ENCODE measurements at regions not wholly inside any gene's neighbourhood (a gene's known extent, or its start where the extent isn't known, plus 50 kb on each side); places are given as distances from the start of the nearest gene placed in this dataset.

DNA sequence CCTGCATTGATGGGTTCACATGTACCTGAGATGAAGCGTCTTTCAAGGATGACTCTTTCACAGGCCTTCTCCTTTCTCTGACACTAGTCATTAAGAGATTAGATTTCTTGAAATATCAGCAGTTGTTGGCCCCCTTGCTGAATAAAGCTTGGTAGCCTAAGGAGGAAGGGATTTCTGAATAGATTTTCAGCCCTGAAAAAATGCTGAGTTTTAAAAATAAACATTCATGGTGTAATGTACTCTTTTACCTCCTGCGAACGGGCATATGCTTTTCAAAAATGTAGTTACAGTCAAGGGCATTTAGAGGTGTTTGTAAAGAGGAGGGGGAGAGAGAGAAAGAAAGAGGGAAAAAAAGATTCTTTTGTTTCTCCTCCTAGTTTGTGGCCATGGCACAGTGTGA is 222.7 kb downstream of the SOX4 start:
- no peak overlapping the region for H3K27ac Mint-ChIP-seq
- H3K4me1 Mint-ChIP-seq (ENCODE audit: unreplicated experiment) = peaks cover 17% of the 10 kb centered on the region
- no peaks in the 10 kb centered on the region for H3K27me3 Mint-ChIP-seq
- no peaks in the 10 kb centered on the region for H3K9me3 Mint-ChIP-seq
- peaks cover 53% of the 10 kb centered on the region for H3K36me3 Mint-ChIP-seq
- TF ChIP-seq, protein P1, sequence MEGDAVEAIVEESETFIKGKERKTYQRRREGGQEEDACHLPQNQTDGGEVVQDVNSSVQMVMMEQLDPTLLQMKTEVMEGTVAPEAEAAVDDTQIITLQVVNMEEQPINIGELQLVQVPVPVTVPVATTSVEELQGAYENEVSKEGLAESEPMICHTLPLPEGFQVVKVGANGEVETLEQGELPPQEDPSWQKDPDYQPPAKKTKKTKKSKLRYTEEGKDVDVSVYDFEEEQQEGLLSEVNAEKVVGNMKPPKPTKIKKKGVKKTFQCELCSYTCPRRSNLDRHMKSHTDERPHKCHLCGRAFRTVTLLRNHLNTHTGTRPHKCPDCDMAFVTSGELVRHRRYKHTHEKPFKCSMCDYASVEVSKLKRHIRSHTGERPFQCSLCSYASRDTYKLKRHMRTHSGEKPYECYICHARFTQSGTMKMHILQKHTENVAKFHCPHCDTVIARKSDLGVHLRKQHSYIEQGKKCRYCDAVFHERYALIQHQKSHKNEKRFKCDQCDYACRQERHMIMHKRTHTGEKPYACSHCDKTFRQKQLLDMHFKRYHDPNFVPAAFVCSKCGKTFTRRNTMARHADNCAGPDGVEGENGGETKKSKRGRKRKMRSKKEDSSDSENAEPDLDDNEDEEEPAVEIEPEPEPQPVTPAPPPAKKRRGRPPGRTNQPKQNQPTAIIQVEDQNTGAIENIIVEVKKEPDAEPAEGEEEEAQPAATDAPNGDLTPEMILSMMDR (conservative IDR thresholded peaks at IDR 0.05) = no peak
- H3K4me3 Mint-ChIP-seq = no peak overlapping the region
- DNase-seq (ENCODE audit: extremely low spot score, unreplicated experiment) = no peak

DNA sequence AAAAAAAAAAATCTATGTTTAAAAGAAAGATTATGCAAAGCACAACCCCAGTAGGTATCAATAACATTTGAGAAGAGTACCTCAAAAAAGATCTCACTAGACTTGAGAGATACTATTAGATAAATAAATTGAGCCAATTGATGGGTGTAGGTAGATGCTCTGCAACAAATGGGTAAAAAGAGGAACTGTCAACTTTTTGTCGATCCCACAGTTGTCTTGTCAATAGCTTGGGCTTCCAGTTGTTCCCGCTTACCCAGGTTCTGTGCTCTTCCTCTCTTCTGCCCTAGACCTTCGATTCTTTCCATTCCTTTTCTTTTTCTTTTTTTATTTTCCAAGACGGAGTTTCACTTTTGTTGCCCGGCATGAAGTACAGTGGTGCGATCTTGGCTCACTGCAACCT is 226.9 kb downstream of the SOX4 start:
- DNase-seq (ENCODE audit: extremely low spot score, unreplicated experiment) = no peak
- Mint-ChIP-seq H3K36me3 (peaks cover 36% of the 10 kb centered on the region), H3K27me3 (no peaks in the 10 kb centered on the region), H3K4me3 (no peak overlapping the region), H3K9me3 (no peaks in the 10 kb centered on the region), H3K27ac (no peak overlapping the region), H3K4me1 (ENCODE audit: unreplicated experiment) (peaks cover 37% of the 10 kb centered on the region)
- TF ChIP-seq, protein P1 (conservative IDR thresholded peaks at IDR 0.05) = no peak

DNA sequence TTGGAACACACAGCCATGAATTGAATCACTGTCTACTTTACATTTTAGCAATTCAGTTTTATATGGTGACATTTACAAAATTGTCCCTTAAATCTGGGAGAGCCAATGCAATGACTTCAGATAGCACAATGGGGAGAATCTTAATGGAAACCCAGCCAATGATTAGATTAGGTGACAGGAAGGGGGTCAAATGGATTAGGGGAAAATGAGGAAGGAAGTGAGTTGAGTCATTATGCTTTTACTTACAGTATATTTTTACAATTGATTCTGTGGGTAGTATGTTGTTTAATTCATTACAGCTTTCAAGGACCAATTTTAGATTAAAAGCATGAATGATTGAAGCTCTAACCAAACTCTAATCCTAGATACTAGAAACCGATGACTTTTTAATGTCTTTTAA is 229.8 kb downstream of the SOX4 start:
- no peak overlapping the region for H3K4me3 Mint-ChIP-seq
- peaks cover 22% of the 10 kb centered on the region for H3K36me3 Mint-ChIP-seq
- H3K9me3 Mint-ChIP-seq = no peaks in the 10 kb centered on the region
- peaks cover 52% of the 10 kb centered on the region for H3K4me1 Mint-ChIP-seq (ENCODE audit: unreplicated experiment)
- DNase-seq (ENCODE audit: extremely low spot score, unreplicated experiment) = no peak
- no peaks in the 10 kb centered on the region for H3K27me3 Mint-ChIP-seq
- TF ChIP-seq, protein P1 (conservative IDR thresholded peaks at IDR 0.05) = no peak
- no peak overlapping the region for H3K27ac Mint-ChIP-seq

DNA sequence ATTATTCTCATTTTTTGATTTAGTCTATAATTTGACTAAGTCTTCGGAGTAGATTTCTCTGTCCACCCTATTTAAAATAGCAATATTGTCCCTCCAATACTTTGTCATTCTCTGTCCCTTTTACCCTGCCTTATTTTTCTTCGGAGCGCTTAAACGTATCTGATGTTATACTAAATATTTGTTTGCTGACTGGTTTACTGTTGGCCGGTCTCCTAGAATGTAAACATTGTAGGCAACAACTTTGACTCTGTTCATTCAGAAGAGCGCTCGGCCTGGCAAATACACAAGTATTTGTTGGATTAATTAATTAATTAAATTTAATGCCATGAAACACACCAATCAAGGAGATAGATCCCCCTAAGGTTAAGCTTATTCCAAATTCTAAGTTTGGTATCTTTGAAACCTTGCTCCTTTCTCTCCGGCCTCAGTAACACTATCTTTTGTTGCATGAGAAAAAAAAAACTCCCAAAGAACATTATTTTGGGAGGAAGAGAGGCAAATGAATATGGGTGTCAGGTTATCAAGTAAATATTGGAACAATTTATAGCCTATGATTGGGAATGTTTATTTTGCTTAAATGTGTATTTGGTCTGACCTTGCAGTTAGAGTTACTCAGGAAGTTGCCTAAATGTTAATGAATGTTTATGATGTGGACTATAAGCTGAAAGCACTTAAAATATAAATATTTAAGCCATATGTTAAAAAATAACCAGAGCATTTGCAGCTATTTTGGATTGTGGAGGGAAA is 231.1 kb downstream of the SOX4 start:
- Mint-ChIP-seq H3K27ac (peak overlapping the region; percentile 11), H3K36me3 (peaks cover 15% of the 10 kb centered on the region), H3K4me3 (no peak overlapping the region), H3K27me3 (no peaks in the 10 kb centered on the region), H3K4me1 (ENCODE audit: unreplicated experiment) (peaks cover 61% of the 10 kb centered on the region), H3K9me3 (no peaks in the 10 kb centered on the region)
- no peak for DNase-seq (ENCODE audit: extremely low spot score, unreplicated experiment)
- TF ChIP-seq, protein P1 (conservative IDR thresholded peaks at IDR 0.05) = no peak

DNA sequence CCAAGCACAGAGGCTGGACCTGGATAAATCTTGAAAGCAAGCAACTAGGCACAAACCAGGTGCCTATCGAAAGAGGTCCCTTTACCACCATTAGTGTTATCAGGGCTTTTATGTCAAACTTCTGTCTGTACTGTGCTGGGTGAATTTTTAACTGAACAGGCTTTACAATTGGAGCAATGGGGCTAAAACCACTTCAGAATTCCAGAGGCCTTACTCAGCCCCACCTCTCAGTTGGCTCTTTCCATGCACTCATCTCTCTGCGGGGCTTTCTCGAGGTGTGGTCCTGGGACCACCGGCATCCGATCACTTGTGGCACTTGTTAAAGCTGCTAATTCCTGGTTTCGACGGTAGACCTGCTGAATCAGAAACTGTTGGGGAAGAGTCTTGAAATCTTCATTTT is 232.5 kb downstream of the SOX4 start:
- Mint-ChIP-seq H3K27ac (peak overlapping the region; percentile 24), H3K4me1 (ENCODE audit: unreplicated experiment) (peaks cover 63% of the 10 kb centered on the region), H3K36me3 (peaks cover 8% of the 10 kb centered on the region), H3K4me3 (peak overlapping the region; percentile 42), H3K9me3 (no peaks in the 10 kb centered on the region), H3K27me3 (no peaks in the 10 kb centered on the region)
- DNase-seq (ENCODE audit: extremely low spot score, unreplicated experiment) = no peak
- TF ChIP-seq, protein P1 (conservative IDR thresholded peaks at IDR 0.05) = no peak

Measured in type B pancreatic cell (in vitro differentiated cells).